Fibroblast of skin of right quadriceps (primary cell): ENCODE measurements at regions not wholly inside any gene's neighbourhood (a gene's known extent, or its start where the extent isn't known, plus 50 kb on each side); places are given as distances from the start of the nearest gene placed in this dataset.

Experiments
- DNase-seq: peaks from one replicate; pipeline ENCODE4 v3.0.0-alpha.2; 2013

- DNase-seq, result no peak
Measured at GRCh38 chr3:182369861-182370260, 423.4 kb upstream of the ATP11B start.

- DNase-seq, result no peak
Measured at GRCh38 chr3:182370949-182371348, 422.4 kb upstream of the ATP11B start.

- no peak for DNase-seq
Measured at GRCh38 chr3:182375916-182376315, 417.4 kb upstream of the ATP11B start.

GRCh38 chr3:182382112-182382857 is 411.0 kb upstream of the ATP11B start:
- DNase-seq, result no peak

- peak; percentile 6 for DNase-seq
Measured at GRCh38 chr3:182384221-182384620, 409.1 kb upstream of the ATP11B start.

GRCh38 chr3:182385356-182385755 is 407.9 kb upstream of the ATP11B start:
- DNase-seq, result no peak

- no peak for DNase-seq
Measured at GRCh38 chr3:182388506-182388905, 404.8 kb upstream of the ATP11B start.

- DNase-seq, result no peak
Measured at GRCh38 chr3:182389071-182389815, 404.1 kb upstream of the ATP11B start.

GRCh38 chr3:182390421-182390820 is 402.9 kb upstream of the ATP11B start:
- no peak for DNase-seq

- no peak for DNase-seq
Measured at GRCh38 chr3:182392182-182392937, 400.9 kb upstream of the ATP11B start.

GRCh38 chr3:182393151-182393550 is 400.2 kb upstream of the ATP11B start:
- DNase-seq, result no peak

GRCh38 chr3:182393830-182394367 is 399.4 kb upstream of the ATP11B start:
- DNase-seq, result no peak

- no peak for DNase-seq
Measured at GRCh38 chr3:182397164-182397563, 396.1 kb upstream of the ATP11B start.

- DNase-seq, result no peak
Measured at GRCh38 chr3:182399978-182400737, 393.1 kb upstream of the ATP11B start.

GRCh38 chr3:182400838-182401237 is 392.5 kb upstream of the ATP11B start:
- DNase-seq, result no peak

- DNase-seq, result no peak
Measured at GRCh38 chr3:182404031-182404430, 389.3 kb upstream of the ATP11B start.

GRCh38 chr3:182405759-182406158 is 387.5 kb upstream of the ATP11B start:
- DNase-seq, result no peak

- DNase-seq, result no peak
Measured at GRCh38 chr3:182406786-182407185, 386.5 kb upstream of the ATP11B start.

GRCh38 chr3:182410051-182410450 is 383.3 kb upstream of the ATP11B start:
- no peak for DNase-seq

GRCh38 chr3:182412066-182412465 is 381.2 kb upstream of the ATP11B start:
- no peak for DNase-seq

GRCh38 chr3:182413061-182413460 is 380.2 kb upstream of the ATP11B start:
- DNase-seq, result no peak

- DNase-seq, result no peak
Measured at GRCh38 chr3:182413682-182414081, 379.6 kb upstream of the ATP11B start.

- no peak for DNase-seq
Measured at GRCh38 chr3:182414586-182414985, 378.7 kb upstream of the ATP11B start.
